GM18508 (cell line): ENCODE measurements at regions not wholly inside any gene's neighbourhood (a gene's known extent, or its start where the extent isn't known, plus 50 kb on each side); places are given as distances from the start of the nearest gene placed in this dataset.
"Not testable (repeated sequence)": the region's sequence is repeated elsewhere in the genome, so short reads cannot be mapped to it uniquely, and the experiment has no call there.

Source experiments
- ATAC-seq: cut with Tn5 transposase; IDR thresholded peaks from one replicate; pipeline ENCODE4 v1.9.1; 2021; ENCODE audit warnings: moderate number of reproducible peaks; ENCODE audit not compliant: insufficient read depth, unreplicated experiment

DNA sequence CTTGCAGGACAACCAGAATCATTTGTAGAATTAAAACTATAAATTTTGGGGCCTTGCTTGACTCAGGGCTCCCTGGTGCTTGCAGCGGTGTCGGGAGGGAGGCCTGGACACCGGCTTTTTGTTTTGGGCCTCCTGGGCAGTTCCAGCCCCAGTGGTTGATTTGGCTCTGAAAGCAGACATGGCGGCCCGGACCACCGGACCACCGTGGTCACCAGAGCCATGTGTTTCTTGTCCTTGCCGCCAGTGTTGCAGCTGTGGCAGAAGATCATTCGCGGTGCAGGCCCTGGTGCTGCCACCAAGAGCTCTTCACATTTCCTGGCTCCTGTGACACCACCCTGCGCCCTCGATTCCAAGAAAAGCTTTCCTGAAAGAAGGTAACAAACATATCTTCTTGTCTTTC is 484.8 kb downstream of the BRINP3 start:
- ATAC-seq: no peak

DNA sequence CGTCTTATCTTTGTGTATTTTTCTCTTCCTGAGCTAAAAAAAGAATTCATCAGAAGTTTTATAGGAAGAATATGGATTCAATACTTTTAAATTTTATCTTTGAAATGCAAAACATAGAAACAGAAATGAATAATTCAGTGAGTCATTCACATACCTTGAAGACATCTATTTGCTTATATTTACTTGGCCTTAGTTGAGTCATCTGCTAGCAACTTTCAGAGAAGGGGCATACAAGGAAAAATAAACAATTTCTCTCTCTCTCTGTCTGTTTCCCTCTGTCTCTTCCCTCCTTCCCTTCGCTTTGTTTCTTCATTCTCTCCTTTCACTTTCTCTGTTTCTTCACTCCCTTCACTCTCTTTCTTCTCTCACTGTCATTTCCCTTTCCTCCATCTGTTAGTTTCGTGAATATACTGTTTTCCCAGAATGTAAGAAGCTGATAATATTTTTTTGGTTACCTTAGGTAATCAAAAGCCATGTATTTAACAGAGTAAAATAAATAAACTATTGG is 477.2 kb downstream of the BRINP3 start:
- ATAC-seq: no peak

DNA sequence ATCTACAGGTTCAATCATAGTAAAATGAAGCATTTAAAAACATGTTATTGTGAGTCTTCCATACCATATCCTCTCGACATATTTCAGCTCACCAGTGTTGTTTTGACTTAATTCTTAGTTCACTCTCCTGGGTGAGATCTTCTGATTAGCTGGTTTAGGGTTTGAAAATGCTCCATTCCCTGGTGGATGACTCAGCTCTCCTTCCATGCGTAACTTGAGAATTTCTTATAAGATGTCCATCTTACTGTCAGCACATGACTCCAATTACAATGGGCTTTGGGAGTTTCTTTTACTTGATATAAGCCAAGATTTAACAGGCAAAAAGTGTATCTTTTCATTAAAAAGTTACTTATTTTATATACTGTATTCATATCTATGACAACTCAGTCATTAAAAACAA is 476.5 kb downstream of the BRINP3 start:
- no peak for ATAC-seq

DNA sequence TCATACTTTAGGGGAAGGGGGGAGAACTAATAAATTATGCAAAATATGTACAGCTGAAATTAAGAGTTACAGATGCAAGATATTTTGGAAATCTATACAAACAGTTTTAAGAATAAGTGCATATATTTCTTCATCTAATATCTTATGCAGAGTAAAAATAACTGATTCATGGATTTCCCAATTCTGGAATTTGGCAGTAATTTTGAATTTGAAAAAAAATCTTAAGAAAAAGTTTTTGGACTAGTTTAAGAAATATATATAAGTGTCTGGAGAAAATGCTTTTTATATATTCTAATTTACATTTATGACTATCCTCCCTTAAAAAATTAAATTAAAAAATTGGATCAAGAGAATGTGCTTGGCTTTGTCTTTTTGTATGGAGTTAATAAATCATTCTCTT is 474.3 kb downstream of the BRINP3 start:
- ATAC-seq: no peak

DNA sequence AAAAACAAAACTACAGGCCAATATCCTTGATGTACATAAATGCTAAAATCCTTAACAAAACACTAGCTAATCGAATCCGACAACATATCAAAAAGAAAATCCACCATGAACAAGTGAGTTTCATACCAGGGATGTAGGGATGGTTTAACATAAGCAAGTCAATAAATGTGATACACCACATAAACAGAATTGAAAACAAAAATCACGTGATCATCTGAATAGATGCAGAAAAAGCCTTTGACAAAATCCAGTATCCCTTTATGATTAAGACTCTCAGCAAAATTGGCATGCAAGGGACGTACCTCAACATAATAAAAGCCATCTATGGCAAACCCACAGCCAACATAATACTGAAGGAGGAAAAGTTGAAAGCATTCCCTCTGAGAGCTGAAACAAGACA is 466.1 kb downstream of the BRINP3 start:
- no peak for ATAC-seq

DNA sequence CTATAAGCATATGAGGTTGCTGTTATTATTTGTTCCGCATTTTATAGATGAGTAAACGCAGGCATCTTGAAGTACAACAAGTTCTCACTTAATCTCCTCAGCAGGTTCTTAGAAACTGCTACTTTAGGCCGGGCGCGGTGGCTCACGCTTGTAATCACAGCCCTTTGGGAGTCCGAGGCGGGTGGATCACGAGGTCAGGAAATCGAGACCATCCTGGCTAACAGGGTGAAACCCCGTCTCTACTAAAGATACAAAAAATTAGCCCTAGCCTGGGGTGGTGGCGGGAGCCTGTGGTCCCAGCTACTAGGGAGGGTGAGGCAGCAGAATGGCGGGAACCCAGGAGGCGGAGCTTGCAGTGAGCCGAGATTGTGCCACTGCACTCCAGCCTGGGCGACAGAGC is 458.5 kb downstream of the BRINP3 start:
- ATAC-seq: not testable (repeated sequence)

DNA sequence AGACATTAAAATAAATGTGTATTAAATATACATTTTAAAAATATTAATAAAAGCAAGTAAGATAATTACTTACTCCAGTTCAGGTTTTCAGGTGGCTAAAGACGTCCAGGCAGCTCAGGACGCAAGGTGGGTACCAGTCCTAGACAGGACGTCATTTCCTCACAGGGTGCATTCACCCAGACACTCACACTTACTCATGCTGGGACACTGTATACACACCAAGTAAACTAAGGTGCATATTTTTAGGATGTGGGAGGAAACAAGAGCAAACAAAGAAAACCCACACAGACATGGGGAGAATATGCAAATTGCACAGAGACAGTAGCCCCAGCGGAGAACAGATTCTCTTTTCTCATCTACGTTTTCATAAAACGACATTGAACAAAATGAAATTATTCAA is 457.9 kb downstream of the BRINP3 start:
- no peak for ATAC-seq

DNA sequence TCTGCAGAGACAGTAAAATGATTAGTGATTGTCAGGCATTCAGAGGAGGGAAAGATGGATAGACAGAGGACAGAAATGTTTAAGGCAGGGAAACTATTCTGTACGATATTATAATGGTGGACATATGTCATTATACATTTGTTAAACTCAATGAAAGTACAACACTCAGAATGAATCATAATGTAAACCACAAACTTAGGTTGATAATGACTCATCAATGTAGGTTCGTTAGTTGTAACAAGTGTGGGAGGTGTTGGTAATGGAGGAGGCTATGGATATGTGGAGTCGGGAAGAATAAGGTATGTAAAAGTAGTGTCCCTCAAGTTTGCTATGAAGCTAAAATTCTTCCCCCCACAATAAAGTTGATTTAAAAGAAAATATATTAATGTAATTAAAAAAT is 455.0 kb downstream of the BRINP3 start:
- no peak for ATAC-seq

DNA sequence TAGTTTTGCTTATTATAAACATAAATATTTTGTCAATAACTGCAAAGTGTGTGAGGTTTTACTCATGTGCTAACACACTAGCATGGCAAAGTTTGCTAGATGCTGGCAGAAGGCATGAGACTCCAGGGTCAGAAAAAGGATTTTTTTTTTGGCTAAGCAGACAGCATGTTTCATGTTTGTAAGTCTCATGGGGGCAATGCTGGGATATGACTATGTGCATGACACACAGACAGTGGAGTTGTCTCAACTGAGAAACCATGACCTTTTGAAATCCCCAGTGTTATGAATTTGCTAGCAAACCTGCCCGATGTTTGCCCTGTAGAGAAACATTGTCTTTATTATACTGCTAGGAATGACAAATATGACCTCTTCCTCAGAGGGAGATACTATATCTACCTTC is 448.2 kb downstream of the BRINP3 start:
- ATAC-seq: no peak

DNA sequence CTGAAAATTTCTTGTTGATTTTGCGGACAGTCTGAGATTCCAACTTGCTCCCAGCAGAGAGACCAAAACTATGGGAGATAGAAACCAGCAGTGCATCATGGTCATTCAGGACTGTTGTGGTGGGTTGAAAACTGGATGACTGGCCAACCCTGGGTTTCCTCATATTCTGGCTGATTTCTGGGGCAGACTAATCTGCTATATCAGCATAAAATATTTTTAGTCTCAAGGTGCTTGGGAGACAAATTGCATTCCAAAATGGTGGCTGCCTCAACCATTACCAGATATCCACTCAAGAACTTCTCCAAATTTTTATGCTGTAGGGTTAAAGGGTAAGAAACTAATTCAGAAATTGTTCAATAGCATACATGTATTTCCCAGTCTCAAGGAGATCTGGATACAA is 434.0 kb downstream of the BRINP3 start:
- no peak for ATAC-seq

DNA sequence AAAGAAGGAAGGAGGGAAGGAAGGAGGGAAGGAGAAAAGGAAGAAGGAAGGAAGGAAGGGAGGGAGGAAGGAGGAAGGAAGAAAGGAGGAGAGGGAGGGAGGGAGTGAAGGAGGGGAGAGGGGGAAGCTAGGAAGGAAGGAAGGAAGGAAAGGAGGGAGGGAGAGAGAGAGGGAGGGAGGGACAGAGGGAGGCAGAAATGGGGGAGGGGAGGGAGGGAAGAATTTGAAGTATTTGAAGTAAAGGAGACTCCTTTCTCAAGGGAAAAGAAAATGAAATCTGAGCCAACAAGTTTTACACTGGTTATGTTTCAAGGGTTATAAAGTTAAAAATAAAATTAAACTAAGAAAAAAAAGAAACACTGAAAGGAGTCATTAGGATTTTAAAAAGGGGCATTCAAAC is 431.4 kb downstream of the BRINP3 start:
- ATAC-seq: no peak
